Thyroid gland (tissue), 4 donors: ENCODE measurements at regions not wholly inside any gene's neighbourhood (a gene's known extent, or its start where the extent isn't known, plus 50 kb on each side); places are given as distances from the start of the nearest gene placed in this dataset.

Experiments used
- DNase-seq, 2 donors: peaks; one replicate each; pipeline ENCODE4 v3.0.0-alpha.2; 2019
- H3K27ac ChIP-seq, 3 donors: fragments of 200-600 bp; sonication (generic); 1 replicate in 2 of 3; 2 replicates in 1 of 3; pipeline ENCODE4 v1.5.1; 2016 to 2019; ENCODE audit warnings: mild to moderate bottlenecking in 1 of 3, moderate library complexity in 1 of 3
- H3K27me3 ChIP-seq: fragments of 200-600 bp; sonication (generic); one replicate; pipeline ENCODE4 v1.5.1; 2019
- H3K36me3 ChIP-seq, 2 donors: fragments of 200-600 bp; sonication (generic); one replicate each; pipeline ENCODE4 v1.5.1; 2016 to 2019
- H3K4me1 ChIP-seq, 2 donors: fragments of 200-600 bp; sonication (generic); one replicate each; pipeline ENCODE4 v1.5.1; 2017 to 2019
- H3K4me3 ChIP-seq, 3 donors: fragments of 200-600 bp; sonication (generic); replicated peaks in 1 of 3; 1 replicate in 2 of 3; 2 replicates in 1 of 3; pipeline ENCODE4 v1.5.1; 2016; ENCODE audit warnings: mild to moderate bottlenecking in 1 of 3
- H3K9me3 ChIP-seq: fragments of 200-600 bp; sonication (generic); one replicate; pipeline ENCODE4 v1.5.1; 2017
- POLR2A ChIP-seq, 2 donors: fragments of 450-650 bp; IDR thresholded peaks; one replicate each; pipeline ENCODE4 v1.6.1; 2017; ENCODE audit warnings: antibody characterized with exemption in 2 of 2, mild to moderate bottlenecking in 2 of 2, moderate library complexity in 1 of 2
- WGBS, 2 donors: methylation state at CpG; one replicate each; pipeline ENCODE4 v1.1.5; 2017; 5-methylcytosine and 5-hydroxymethylcytosine counted together
- intact Hi-C: fragments of 100-400 bp; cut with DNase I; formaldehyde crosslinking; loops from one replicate; pipeline ENCODE4 v1.15.1; 2023
- TF ChIP-seq, protein P1 (sequence below), 6 experiments: fragments of 200-600 bp in 3 of 6; fragments of 450-650 bp in 3 of 6; sonication (generic) in 3 of 6; IDR thresholded peaks; one replicate each; pipeline ENCODE4 v1.5.1; 2016 to 2019; ENCODE audit warnings: antibody characterized with exemption in 6 of 6, mild to moderate bottlenecking in 2 of 6, inconsistent platforms in 1 of 6, moderate library complexity in 1 of 6

DNA sequence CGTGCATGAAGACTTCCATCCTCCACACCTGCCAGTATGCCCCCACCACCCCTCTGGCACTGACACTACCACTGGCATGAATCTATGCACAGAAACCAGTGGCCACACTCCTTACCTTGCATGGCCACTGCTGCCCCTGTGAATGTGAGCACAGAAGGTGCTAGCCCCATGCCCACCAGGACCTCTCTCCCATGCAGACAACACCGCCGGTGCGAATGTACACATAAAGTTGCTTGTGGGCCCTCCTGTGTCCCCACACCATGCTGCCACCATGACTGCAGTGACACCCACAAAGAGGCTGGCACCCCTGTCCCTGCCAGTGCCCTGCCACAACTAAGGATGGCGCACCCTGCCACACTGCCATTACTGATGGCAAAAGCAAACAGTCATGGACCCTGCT is 289.5 kb upstream of the KCND2 start:
- 98 to 100% methylated on average over 1 to 5 of the region's 5 CpGs for WGBS, 2 donors
- DNase-seq: no peak
- Histone ChIP-seq H3K9me3 (no peaks in the 10 kb centered on the region), H3K27ac (no peak overlapping the region), H3K36me3 (no peaks in the 10 kb centered on the region), H3K27me3 (no peaks in the 10 kb centered on the region), H3K4me1 (no peaks in the 10 kb centered on the region), H3K4me3 (no peak overlapping the region)
- intact Hi-C loops: no loop called here
- TF ChIP-seq POLR2A (IDR thresholded peaks at IDR 0.05): no peak
- TF ChIP-seq, protein P1, sequence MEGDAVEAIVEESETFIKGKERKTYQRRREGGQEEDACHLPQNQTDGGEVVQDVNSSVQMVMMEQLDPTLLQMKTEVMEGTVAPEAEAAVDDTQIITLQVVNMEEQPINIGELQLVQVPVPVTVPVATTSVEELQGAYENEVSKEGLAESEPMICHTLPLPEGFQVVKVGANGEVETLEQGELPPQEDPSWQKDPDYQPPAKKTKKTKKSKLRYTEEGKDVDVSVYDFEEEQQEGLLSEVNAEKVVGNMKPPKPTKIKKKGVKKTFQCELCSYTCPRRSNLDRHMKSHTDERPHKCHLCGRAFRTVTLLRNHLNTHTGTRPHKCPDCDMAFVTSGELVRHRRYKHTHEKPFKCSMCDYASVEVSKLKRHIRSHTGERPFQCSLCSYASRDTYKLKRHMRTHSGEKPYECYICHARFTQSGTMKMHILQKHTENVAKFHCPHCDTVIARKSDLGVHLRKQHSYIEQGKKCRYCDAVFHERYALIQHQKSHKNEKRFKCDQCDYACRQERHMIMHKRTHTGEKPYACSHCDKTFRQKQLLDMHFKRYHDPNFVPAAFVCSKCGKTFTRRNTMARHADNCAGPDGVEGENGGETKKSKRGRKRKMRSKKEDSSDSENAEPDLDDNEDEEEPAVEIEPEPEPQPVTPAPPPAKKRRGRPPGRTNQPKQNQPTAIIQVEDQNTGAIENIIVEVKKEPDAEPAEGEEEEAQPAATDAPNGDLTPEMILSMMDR (IDR thresholded peaks at IDR 0.05): no peak

DNA sequence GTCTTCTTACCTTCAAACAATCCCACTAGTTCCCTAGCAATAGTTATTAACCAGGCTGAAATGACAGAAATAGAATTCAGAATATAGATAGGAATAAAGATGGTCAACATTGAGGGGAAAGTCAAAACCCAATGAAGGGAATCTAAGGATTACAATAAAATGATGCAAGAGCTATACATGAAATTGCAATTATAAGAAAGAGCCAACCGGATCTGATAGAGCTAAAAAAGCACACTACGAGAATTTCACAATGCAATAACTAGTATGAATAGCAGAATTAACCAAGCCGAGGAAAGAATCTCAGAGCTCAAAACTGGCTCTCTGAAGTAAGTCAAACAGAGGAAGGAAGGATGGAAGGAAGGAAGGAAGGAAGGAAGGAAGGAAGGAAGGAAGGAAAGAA is 288.7 kb upstream of the KCND2 start:
- Histone ChIP-seq H3K4me1 (no peaks in the 10 kb centered on the region), H3K9me3 (no peaks in the 10 kb centered on the region), H3K36me3 (no peaks in the 10 kb centered on the region), H3K27ac (no peak overlapping the region), H3K4me3 (no peak overlapping the region), H3K27me3 (no peaks in the 10 kb centered on the region)
- 93 to 94% methylated on average over 3 of the region's 3 CpGs for WGBS, 2 donors
- TF ChIP-seq POLR2A (IDR thresholded peaks at IDR 0.05): no peak
- TF ChIP-seq, protein P1 (IDR thresholded peaks at IDR 0.05): no peak
- no peak for DNase-seq
- intact Hi-C loops: no loop called here

DNA sequence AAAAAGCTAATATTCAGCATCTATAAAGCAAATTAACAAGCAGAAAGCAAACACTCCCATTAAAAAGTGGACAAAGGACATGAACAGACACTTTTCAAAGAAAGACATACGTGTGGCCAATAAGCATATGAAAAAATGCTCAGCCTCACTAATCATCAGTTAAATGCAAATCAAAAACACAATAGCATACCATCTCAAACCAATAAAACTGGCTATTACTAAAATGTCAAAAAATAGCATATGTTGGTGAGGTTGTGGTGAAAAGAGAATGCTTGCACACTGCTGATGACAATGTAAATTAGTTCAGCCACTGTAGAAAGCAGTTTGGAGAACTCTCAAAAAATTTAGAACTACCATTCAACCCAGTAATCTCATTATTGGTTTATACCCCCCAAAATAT is 284.6 kb upstream of the KCND2 start:
- intact Hi-C loops: no loop called here
- 88 to 92% methylated on average over 1 of the region's 1 CpG for WGBS, 2 donors
- no peaks in the 10 kb centered on the region for H3K36me3 ChIP-seq

DNA sequence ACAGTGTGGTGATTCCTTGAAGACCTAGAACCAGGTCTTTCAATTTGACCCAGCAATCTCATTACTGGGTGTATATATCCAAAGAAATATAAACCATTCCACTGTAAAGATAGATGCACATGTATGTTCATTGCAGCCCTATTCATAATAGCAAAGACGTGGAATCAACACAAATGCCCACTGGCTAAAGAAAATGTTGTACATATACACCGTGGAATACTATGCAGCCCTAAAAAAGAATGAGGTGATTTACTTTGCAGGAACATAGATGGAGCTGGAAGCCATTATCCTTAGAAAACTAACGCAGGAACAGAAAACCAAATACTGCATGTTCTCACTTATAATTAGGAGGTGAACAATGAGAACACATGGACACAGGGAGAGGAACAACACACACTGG is 278.0 kb upstream of the KCND2 start:
- Histone ChIP-seq H3K27me3 (no peaks in the 10 kb centered on the region), H3K4me1 (no peaks in the 10 kb centered on the region), H3K27ac (no peak overlapping the region), H3K36me3 (no peaks in the 10 kb centered on the region), H3K9me3 (no peaks in the 10 kb centered on the region), H3K4me3 (no peak overlapping the region)
- TF ChIP-seq POLR2A (IDR thresholded peaks at IDR 0.05): no peak
- intact Hi-C loops: no loop called here
- WGBS, 2 donors: 89 to 91% methylated on average over 3 of the region's 3 CpGs
- no peak for DNase-seq

More for the DNA sequence above, 284.6 kb upstream of the KCND2 start:
- H3K9me3 ChIP-seq: no peaks in the 10 kb centered on the region
- no peaks in the 10 kb centered on the region for H3K4me1 ChIP-seq
- H3K4me3 ChIP-seq: no peak overlapping the region
- TF ChIP-seq, protein P1 (IDR thresholded peaks at IDR 0.05): no peak
- no peak for TF ChIP-seq POLR2A (IDR thresholded peaks at IDR 0.05)
- no peaks in the 10 kb centered on the region for H3K27me3 ChIP-seq
- no peak overlapping the region for H3K27ac ChIP-seq
- no peak for DNase-seq

DNA sequence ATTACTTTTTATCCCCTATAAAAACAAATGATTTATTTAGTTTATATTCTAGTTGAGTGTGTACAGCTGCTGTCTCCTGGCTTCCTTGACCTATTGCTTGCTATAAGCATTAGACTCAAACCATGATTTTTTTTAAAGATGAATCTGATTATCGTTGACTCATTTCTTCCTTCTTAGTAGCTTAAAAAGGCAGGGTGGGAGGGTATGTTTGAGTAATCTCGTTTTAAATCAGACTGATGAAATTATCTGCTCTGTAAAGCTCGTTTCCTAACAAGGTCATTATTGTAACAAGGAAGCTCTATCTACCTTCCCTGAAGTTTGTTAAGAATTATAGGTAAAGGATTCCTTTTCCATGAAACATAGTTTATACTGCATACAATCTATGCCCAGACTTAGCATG is 276.3 kb upstream of the KCND2 start:
- no peak for DNase-seq
- Histone ChIP-seq H3K4me1 (no peaks in the 10 kb centered on the region), H3K36me3 (no peaks in the 10 kb centered on the region), H3K27me3 (no peaks in the 10 kb centered on the region), H3K9me3 (no peaks in the 10 kb centered on the region), H3K27ac (no peak overlapping the region), H3K4me3 (no peak overlapping the region)
- 66% methylated on average over 3 of the region's 3 CpGs for WGBS, 2 donors
- intact Hi-C loops: no loop called here
- TF ChIP-seq POLR2A (IDR thresholded peaks at IDR 0.05): no peak
- TF ChIP-seq, protein P1 (IDR thresholded peaks at IDR 0.05): no peak
